HG03558 (cell line): ENCODE measurements at regions not wholly inside any gene's neighbourhood (a gene's known extent, or its start where the extent isn't known, plus 50 kb on each side); places are given as distances from the start of the nearest gene placed in this dataset.

ENCODE experiments used
- ATAC-seq: cut with Tn5 transposase; IDR thresholded peaks from one replicate; pipeline ENCODE4 v1.9.1; 2021; ENCODE audit warnings: moderate number of reproducible peaks; ENCODE audit not compliant: unreplicated experiment; ENCODE audit errors: extremely low read depth

DNA sequence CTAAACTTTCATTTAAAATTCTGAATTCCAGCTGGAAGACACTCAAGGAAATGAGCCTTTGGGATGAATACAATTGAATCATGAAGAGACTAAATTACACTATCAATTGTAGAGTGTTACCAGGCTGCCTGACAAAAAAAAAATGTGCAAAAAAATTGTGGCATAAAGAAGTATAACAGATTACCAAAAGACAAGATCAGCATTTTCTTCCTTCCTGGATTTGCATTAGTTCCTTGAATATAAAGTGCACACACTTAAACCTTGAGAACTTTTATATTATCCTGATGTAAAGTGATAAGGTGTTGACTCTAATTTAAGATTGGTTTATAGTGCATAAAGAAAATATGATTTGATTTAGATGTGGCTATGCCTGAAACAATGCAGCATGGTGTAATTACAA lies 412.7 kb upstream of the KLF6 start:
- no peak for ATAC-seq

DNA sequence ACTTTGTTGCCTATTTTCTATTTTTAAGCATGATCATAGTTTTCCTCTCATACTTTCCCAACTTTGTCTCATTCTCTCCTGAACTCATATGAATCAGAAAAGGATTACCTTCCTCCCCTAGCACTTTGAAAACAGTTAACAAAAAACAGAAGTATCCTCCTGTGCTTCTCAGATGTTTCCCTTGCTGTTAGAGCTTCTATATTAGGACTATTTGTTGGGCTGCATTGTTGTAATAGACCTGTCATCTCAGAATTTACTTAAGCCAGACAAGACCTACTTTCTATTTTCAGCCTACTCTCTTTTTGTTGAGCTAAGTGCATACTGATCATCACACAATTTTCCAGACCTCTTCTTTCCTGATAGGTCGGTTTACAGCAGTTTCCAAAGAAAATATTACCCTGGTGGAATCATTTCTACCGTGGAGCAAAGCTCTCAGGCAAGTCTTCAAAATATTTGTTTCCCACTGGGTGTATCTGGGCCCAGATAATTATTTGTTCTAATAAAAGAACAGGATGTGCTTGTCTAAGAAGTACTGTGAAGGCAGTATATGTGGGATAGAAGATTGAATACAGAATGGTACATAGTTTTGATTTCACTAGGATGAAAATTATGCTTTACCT lies 411.9 kb upstream of the KLF6 start:
- no peak for ATAC-seq

DNA sequence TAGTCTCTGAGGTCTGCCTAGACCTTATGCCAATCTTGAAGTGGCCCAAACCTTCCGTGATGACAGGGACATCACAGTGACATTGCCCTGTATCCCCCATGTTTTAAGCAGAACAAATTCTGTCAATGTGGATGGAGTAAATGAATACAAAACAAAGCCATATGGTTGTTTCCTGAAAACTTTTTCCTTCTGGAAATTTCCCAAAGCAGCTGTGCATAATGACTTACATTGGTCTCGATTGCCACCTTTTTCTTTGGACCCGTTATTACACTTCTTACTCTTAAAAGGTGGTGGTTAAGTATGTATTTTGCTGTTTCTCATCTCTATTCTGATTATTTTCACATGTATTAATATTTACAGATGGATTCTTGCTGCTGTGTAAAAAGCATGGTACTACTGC lies 411.2 kb upstream of the KLF6 start:
- ATAC-seq: no peak

DNA sequence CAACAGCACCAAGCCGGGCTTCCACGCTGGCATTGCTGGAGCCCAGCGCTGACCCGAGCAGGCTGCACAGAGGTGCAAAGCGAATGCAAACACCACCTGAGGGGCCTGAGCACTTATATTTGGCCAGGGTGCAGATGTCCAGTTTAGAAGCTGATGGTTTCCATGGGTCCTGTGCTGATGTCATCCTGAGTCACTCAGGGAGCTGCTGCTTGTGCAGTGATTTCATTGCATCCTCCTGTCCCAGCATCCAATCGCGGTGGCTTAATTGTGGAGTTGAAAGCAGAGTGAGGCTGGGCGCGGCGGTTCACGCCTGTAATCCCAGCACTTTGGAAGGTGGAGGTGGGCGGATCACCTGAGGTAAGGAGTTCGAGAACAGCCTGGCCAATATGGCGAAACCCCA lies 410.2 kb upstream of the KLF6 start:
- no peak for ATAC-seq

DNA sequence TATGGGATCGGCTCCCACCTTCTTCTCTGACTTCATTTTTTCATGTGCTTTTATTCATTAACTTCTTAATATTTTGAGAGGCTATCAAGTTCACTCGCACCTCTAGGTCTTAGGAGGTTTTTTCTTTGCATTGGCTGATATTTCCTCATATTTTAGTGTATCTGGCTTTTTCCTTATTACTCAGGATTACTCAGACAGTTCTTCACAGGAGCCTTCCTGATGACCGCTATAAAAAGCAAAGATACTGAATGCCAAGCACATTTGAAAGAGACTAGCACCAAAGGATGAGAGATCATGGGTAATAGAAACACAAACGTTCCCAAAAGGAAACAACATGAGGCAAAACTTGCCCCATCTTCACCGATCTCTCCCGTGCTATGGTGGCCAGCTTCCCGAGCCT lies 409.2 kb upstream of the KLF6 start:
- ATAC-seq: no peak

DNA sequence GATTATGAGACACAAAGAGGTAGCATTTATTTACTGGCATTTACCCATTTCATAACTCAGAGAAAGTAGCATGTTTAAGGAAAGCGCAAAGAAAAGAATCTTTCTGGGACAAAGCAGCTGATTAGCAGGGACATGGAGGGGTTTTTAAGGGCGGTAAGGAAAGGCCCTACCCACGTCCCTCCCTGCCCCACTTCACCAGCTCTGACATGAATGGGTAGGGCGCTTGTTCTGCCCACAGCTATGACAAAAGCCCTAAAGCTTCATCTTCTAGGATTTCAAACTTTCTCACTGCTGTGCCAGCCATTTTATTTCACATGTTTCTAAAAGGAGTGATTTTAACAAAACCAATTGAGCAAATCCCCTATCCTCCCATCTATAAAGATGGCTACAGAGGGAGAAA lies 406.9 kb upstream of the KLF6 start:
- ATAC-seq: no peak

DNA sequence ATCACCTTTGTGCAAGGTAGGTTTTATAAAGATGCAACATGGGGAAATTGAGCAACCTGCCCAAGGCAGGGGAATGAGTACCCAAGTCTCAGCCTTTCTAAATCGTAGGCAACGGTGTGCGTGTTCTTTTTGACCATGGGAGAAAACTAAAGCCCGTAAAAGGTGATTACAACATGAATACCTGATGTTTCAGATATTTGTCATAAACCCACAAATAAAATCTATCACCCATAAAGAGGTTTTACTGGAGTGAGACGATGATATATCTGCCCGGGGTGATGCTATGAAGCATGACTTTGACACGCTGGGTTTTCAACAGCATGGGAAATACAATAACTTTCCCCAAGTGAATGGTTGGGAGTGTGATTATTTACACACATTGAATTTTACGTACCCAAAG lies 406.3 kb upstream of the KLF6 start:
- ATAC-seq: no peak

DNA sequence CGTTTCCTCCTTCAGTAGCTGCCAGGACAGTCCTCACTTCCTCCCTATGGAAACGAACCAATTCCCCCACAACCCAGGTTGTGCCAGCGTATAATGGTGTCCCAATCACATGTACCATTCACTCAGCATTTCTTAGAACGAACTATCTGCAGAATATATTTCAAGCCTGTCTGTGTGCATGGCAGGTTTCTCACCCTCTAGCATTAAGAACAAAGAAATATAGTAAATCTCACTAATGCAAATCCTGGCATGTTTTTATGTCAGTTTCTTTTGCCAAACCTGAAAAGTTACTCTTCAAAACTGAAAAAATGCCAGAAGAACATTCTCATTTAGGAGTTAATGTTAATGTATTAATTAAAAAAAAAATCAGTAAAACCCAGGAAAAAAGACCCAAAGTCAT lies 405.9 kb upstream of the KLF6 start:
- no peak for ATAC-seq

DNA sequence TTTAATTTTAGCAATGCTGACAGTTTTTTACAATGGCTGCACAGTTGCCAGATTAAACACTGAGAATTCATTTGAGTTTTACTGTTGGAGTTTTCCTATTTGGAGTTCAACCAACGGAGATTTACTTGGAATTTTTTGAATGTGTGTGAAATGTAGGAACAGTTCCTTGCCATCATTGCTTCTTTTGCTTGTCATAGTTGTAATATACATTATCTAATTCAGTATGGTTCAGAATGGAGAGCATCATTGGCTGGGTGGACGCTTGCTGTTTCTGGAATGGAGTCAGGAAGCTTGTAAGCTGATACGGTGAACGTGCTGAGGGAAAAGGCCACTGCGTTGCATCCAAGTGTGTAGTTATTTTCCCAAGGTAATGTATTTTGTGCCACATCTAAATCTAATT lies 404.3 kb upstream of the KLF6 start:
- no peak for ATAC-seq

DNA sequence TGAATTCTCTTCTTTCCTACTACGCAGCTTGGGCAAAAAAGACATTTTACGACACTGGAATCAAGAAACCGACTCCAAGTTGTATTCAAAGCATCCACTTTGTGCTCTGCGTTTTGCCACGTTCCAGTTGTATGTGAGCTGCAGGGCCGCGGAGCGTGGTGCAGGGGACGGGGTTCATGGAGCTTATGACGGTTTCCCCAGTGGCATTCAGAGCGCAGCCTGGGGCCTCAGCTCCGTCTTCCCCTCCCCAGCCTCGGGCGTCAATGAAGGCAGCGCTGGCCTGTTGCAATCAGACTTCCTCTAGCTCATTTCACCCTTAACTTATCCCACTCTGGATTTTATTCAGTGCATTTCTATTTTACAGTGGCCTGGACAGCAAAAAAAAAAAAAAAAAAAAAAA lies 403.4 kb upstream of the KLF6 start:
- ATAC-seq: no peak

DNA sequence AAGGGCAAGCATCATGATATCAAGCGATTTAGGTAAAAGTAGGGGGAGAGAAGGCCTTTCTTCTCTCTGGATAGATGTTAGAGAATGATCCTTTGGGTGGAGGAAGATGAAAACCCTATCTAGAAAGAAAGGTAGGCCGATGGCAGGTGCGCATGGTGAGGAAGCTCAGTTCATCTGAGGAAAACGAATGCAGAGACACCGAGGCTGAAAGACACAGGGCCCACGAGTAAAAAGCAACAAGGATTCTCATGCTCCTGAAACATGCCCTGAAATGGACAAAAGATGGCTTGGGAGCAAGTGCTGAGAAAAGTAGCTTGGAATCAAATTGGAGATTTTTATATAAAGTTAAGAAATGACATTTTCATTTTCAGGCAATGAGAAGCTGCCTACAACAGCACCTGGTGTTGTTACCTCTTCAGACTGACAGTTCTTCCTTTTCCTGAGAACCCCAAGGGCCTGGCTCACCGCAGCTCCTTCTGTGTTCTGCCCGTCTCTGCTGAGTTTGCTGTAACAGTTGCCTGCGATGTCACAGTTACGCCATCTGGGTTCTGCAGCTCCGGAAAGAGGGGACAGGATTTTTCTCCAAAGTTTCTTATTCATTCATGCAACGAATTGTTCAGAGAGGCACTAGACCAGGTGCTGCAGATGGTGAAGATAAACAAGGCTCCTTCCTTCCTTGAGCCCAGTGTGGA lies 402.0 kb upstream of the KLF6 start:
- no peak for ATAC-seq

DNA sequence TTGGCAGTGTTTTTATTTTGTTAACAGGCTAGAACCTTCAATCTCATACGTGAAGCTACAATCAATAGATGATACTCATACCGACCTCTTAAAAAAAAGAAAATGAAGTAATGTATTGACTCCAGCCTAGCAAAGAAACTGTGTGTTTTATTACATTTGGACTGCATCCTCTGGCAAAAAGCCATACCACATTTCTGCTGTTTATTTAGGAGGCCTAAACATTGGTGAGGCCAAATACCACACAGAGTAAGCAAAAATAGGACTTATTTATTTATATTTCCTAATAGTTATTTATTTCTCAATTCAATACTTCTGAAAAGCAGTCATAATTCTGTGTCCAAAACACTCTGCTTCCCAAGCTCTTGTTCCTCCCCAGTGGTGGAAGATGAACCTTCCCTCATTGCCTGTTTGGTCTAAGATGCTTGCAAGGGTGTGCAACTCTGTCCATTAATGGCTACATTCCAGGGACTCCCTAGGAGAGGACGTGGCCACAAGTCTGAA lies 398.8 kb upstream of the KLF6 start:
- ATAC-seq: no peak

DNA sequence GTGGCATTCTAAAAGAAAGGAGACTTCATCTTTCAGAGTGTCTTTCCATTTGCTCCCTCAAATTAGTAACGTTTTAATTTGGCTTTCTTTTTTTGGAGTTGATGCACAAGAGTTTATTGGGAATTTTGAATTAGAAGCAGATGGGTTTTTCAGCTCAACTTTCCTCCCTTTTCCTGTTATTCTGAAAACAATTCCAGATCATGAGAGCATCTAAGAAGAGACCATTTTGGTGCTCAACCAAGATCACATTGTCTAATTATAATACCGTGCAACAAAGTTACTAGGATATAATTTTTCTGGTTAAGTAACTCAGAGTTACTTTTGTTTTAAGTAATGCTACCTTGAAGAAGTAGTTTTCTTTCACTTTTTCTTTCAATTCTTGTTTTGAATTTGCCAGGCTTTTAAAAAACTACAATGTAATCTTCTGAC lies 396.6 kb upstream of the KLF6 start:
- ATAC-seq: peak; percentile 65

DNA sequence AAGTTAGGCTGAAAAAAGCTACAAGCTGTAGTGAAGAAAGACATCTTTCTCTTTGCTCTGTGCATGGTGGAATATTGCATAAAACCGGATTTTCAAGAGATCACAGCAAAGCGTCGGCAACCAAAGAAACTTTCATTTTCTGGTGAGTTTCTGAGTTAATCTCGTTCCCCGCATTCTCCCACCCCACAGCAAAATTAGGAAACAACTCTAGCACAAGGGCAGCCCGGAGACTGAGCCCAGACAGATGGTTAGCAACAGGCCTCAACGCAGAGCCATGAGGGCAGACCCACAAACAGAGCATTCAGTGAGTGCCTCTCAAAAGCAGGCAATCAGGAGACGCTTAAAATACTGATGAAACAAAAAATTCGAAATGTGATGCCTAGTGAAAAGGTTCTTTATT lies 396.1 kb upstream of the KLF6 start:
- ATAC-seq: no peak

DNA sequence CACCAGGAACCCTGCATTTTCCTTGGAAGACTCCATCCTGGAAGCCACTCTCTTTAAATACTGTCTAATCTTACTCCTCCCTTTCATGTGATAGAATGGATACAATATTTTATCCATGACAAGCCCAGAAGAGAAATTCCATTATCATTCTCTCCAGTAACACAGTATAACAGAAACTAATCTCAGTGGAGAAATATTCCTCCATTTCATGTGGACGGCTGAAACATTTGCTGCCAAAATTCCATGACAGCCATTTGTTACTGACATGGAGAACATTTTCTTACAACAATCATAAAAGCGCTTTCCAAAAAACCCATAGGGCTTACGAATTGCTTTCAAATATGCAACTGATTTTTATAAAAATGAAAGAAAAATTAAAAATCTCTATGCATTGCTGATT lies 392.8 kb upstream of the KLF6 start:
- no peak for ATAC-seq

DNA sequence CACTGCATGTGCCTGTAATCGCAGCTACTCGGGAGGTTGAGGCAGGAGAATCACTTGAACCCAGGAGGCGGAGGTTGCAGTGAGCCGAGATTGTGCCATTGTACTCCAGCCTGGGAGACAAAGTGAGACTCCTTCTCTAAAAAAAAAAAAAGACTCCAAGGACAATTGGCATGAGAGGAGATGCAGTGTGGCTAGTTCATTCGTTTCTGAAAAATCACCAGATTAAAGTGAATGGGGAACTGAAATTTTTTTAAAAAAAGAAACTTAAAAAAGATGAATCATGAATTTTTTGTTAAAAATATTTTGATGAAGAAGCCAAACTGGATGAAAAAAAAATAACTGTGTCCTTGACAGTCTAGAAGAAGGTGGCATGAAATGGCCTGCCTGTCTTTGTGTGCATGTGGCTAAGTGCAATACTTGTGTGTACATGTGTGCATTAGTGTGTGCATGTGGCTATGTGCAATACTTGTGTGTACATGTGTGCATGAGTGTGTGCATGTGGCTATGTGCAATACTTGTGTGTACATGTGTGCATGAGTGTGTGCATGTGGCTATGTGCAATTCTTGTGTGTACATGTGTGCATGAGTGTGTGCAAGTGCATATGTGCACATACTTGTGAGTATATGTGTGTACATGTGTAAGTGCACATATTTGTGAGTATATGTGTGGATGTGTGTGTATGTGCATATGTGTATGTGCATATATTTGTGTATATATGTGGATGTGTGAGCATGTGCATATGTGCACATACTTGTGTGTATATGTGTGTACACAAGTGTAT lies 391.7 kb upstream of the KLF6 start:
- no peak for ATAC-seq

DNA sequence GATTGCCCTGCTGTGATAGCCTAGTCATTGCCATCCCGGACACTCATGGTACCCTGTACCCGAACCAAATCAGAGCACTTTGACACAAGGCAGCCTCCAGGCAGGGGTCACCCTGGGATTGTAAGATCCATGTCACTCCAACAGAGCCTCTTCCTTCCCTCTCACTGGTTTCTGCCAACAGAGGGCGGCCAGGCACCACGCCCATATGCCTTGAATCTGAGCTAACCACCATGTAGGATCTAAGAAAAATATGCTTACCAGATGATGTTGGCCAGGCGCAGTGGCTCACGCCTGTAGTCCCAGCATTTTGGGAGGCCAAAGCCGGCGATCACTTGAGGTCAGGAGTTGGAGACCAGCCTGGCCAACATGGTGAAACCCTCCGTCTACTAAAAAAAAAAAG lies 389.2 kb upstream of the KLF6 start:
- no peak for ATAC-seq

DNA sequence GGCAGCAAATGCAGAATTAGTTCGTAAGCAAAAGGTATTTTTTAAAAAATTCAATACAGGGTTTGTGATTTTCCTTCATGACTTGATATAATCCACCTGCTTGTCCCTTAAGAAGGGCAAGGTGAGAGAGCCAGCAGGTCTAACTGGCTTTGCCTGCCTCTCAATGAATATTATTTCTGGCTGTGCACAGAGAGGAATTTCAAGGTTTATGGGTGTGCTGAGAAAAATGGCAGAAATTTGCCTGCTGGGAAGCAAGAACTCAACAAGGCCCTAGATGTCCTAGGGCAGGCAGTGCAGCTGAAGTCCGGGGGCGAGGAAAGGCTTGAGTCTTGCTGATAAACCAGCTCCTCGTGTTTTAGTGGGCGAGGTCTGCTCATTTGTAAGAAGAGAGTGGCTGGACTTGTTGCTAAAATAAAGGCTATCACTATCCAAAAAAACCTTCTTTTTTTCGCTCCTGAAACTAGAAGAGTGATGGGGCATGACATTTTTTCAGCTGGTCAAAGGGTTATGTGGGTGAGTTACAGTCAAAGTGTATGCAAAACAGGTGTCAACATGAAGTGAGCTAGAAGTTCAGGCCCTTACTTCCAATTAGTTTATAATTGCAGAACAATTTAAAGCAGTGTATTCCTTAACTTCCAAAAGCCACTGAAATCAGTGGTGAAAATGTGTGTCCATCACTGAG lies 385.8 kb upstream of the KLF6 start:
- no peak for ATAC-seq

DNA sequence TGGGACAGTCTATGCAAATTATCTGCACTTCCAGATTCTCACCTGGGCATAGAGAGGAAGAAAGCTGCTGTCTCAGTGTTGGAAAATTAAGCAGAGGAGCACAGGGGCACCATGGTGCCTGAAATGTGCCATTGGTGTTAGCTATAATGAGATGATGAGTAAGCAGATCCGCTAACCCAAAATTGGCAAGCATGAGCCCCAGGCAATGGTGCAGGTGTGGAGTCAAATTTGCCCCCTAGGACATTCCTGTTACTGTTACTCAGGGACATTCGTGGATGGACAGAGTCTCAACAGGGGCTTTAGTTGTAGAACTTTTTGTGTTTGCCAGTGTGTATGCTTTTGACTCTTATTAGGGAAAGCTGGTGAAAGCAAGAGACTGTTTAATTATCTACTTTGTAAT lies 385.2 kb upstream of the KLF6 start:
- ATAC-seq: no peak

DNA sequence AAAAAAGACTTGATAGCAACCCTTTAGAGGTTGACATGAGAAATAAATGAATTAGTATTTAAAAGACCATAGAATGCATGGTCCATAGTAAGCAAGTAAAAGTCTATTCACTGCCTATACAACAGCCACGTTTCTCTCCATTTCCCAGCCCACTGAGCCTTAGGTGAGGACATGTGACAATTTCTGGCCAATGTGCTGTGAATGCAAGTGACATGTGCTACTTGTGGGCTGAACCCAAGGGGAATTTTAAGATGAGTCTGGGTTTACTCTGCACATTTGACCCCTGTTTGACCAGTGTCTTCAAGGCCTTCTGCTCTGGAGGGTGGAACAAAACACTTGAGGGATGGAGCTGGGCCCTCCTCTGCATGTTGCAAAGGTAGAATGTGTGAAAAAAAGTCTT lies 384.4 kb upstream of the KLF6 start:
- ATAC-seq: no peak

DNA sequence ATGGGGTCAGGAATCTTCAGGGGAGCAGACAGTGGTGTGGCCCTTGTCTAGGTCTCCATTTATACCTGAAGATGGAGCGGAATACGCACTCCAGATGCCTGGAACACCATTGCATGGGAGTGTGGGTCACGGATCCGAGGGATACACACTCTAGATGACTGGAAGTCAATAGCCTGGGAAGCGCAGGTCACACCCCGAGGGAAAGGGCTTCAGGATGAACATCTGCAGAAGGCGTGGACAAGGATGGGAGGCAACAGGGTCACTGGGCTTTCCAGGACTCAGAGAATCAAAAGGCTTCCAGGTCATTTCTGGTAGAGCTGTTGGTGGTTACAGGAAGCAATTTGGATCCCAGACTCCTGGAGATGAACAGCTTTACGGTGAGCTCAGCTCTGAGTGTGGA lies 382.2 kb upstream of the KLF6 start:
- no peak for ATAC-seq
